ENCODE measurements at regions not wholly inside any gene's neighbourhood (a gene's known extent, or its start where the extent isn't known, plus 50 kb on each side); places are given as distances from the start of the nearest gene placed in this dataset.

GRCh38 chr14:87233266-87233665, 759.7 kb downstream of the GALC start:
- H3K4me1 ChIP-seq (ENCODE audit: control extremely low read depth in 1 of 4, control insufficient read depth in 4 of 4, insufficient read depth in 4 of 4, low read length in 3 of 4), result no peaks in the 10 kb centered on the region
- no peaks in the 10 kb centered on the region for H3K36me3 ChIP-seq (ENCODE audit: control insufficient read depth in 4 of 4, insufficient read depth in 4 of 4, low read length in 3 of 4)
- no peak overlapping the region for H3K4me3 ChIP-seq (ENCODE audit: control insufficient read depth in 1 of 7, extremely low read depth in 1 of 7, insufficient read depth in 4 of 7, low read depth in 2 of 7, low read length in 6 of 7)
- H3K27me3 ChIP-seq (replicated peaks in 2 of 5; ENCODE audit: control insufficient read depth in 4 of 5, insufficient read depth in 5 of 5, low read length in 4 of 5), result no peaks in the 10 kb centered on the region
- CTCF ChIA-PET, result no interaction called here
- no peak overlapping the region for H3K27ac ChIP-seq (ENCODE audit: insufficient read depth in 1 of 2, low read depth in 1 of 2, low read length in 2 of 2, poor library complexity in 1 of 2, severe bottlenecking in 2 of 2)
- no peaks in the 10 kb centered on the region for H3K9me3 ChIP-seq (ENCODE audit: control extremely low read depth in 1 of 5, control insufficient read depth in 4 of 5, insufficient read depth in 2 of 5, low read depth in 1 of 5, low read length in 4 of 5)
- WGBS (ENCODE audit: insufficient coverage), result 100% methylated on average over 2 of the region's 2 CpGs
- no peak for DNase-seq
- POLR2A ChIA-PET, result no interaction called here

- no CpG with 5 or more reads among the region's 3 CpGs for whole genome bisulfite sequencing (ENCODE audit: insufficient coverage)
- no peak overlapping the region for H3K27ac ChIP-seq (ENCODE audit: insufficient read depth in 1 of 2, low read depth in 1 of 2, low read length in 2 of 2, poor library complexity in 1 of 2, severe bottlenecking in 2 of 2)
- ChIA-PET CTCF (no interaction called here), POLR2A (no interaction called here)
- H3K9me3 ChIP-seq (ENCODE audit: control extremely low read depth in 1 of 5, control insufficient read depth in 4 of 5, insufficient read depth in 2 of 5, low read depth in 1 of 5, low read length in 4 of 5), result no peaks in the 10 kb centered on the region
- no peaks in the 10 kb centered on the region for H3K27me3 ChIP-seq (replicated peaks in 2 of 5; ENCODE audit: control insufficient read depth in 4 of 5, insufficient read depth in 5 of 5, low read length in 4 of 5)
- no peak overlapping the region for H3K4me3 ChIP-seq (ENCODE audit: control insufficient read depth in 1 of 7, extremely low read depth in 1 of 7, insufficient read depth in 4 of 7, low read depth in 2 of 7, low read length in 6 of 7)
- no peak for DNase-seq
- H3K4me1 ChIP-seq (ENCODE audit: control extremely low read depth in 1 of 4, control insufficient read depth in 4 of 4, insufficient read depth in 4 of 4, low read length in 3 of 4), result no peaks in the 10 kb centered on the region
- no peaks in the 10 kb centered on the region for H3K36me3 ChIP-seq (ENCODE audit: control insufficient read depth in 4 of 4, insufficient read depth in 4 of 4, low read length in 3 of 4)
Measured at GRCh38 chr14:87231336-87232026, 761.5 kb downstream of the GALC start.

GRCh38 chr14:87230726-87231125, 762.3 kb downstream of the GALC start:
- H3K27me3 ChIP-seq (replicated peaks in 2 of 5; ENCODE audit: control insufficient read depth in 4 of 5, insufficient read depth in 5 of 5, low read length in 4 of 5), result no peaks in the 10 kb centered on the region
- no peaks in the 10 kb centered on the region for H3K4me1 ChIP-seq (ENCODE audit: control extremely low read depth in 1 of 4, control insufficient read depth in 4 of 4, insufficient read depth in 4 of 4, low read length in 3 of 4)
- H3K27ac ChIP-seq (ENCODE audit: insufficient read depth in 1 of 2, low read depth in 1 of 2, low read length in 2 of 2, poor library complexity in 1 of 2, severe bottlenecking in 2 of 2), result no peak overlapping the region
- no peak for DNase-seq
- no peaks in the 10 kb centered on the region for H3K36me3 ChIP-seq (ENCODE audit: control insufficient read depth in 4 of 4, insufficient read depth in 4 of 4, low read length in 3 of 4)
- no peaks in the 10 kb centered on the region for H3K9me3 ChIP-seq (ENCODE audit: control extremely low read depth in 1 of 5, control insufficient read depth in 4 of 5, insufficient read depth in 2 of 5, low read depth in 1 of 5, low read length in 4 of 5)
- no peak overlapping the region for H3K4me3 ChIP-seq (ENCODE audit: control insufficient read depth in 1 of 7, extremely low read depth in 1 of 7, insufficient read depth in 4 of 7, low read depth in 2 of 7, low read length in 6 of 7)
- POLR2A ChIA-PET, result no interaction called here
- CTCF ChIA-PET, result no interaction called here

GRCh38 chr14:87229131-87229530, 763.9 kb downstream of the GALC start:
- POLR2A ChIA-PET, result no interaction called here
- DNase-seq, result no peak
- CTCF ChIA-PET, result no interaction called here
- no peaks in the 10 kb centered on the region for H3K9me3 ChIP-seq (ENCODE audit: control extremely low read depth in 1 of 5, control insufficient read depth in 4 of 5, insufficient read depth in 2 of 5, low read depth in 1 of 5, low read length in 4 of 5)
- H3K27ac ChIP-seq (ENCODE audit: insufficient read depth in 1 of 2, low read depth in 1 of 2, low read length in 2 of 2, poor library complexity in 1 of 2, severe bottlenecking in 2 of 2), result no peak overlapping the region
- H3K4me1 ChIP-seq (ENCODE audit: control extremely low read depth in 1 of 4, control insufficient read depth in 4 of 4, insufficient read depth in 4 of 4, low read length in 3 of 4), result no peaks in the 10 kb centered on the region
- no peak overlapping the region for H3K4me3 ChIP-seq (ENCODE audit: control insufficient read depth in 1 of 7, extremely low read depth in 1 of 7, insufficient read depth in 4 of 7, low read depth in 2 of 7, low read length in 6 of 7)
- no CpG with 5 or more reads among the region's 1 CpG for WGBS (ENCODE audit: insufficient coverage)
- no peaks in the 10 kb centered on the region for H3K36me3 ChIP-seq (ENCODE audit: control insufficient read depth in 4 of 4, insufficient read depth in 4 of 4, low read length in 3 of 4)
- H3K27me3 ChIP-seq (replicated peaks in 2 of 5; ENCODE audit: control insufficient read depth in 4 of 5, insufficient read depth in 5 of 5, low read length in 4 of 5), result no peaks in the 10 kb centered on the region

GRCh38 chr14:87217023-87217422, 776.0 kb downstream of the GALC start:
- ChIA-PET POLR2A (no interaction called here), CTCF (no interaction called here)
- peaks cover 0 to 3% (median 0%) of the 10 kb centered on the region in 5 experiments for H3K9me3 ChIP-seq (ENCODE audit: control extremely low read depth in 1 of 5, control insufficient read depth in 4 of 5, insufficient read depth in 2 of 5, low read depth in 1 of 5, low read length in 4 of 5)
- H3K27ac ChIP-seq (ENCODE audit: insufficient read depth in 1 of 2, low read depth in 1 of 2, low read length in 2 of 2, poor library complexity in 1 of 2, severe bottlenecking in 2 of 2), result no peak overlapping the region
- H3K4me3 ChIP-seq (ENCODE audit: control insufficient read depth in 1 of 7, extremely low read depth in 1 of 7, insufficient read depth in 4 of 7, low read depth in 2 of 7, low read length in 6 of 7), result no peak overlapping the region
- no peaks in the 10 kb centered on the region for H3K4me1 ChIP-seq (ENCODE audit: control extremely low read depth in 1 of 4, control insufficient read depth in 4 of 4, insufficient read depth in 4 of 4, low read length in 3 of 4)
- DNase-seq, result no peak
- H3K36me3 ChIP-seq (ENCODE audit: control insufficient read depth in 4 of 4, insufficient read depth in 4 of 4, low read length in 3 of 4), result no peaks in the 10 kb centered on the region
- no peaks in the 10 kb centered on the region for H3K27me3 ChIP-seq (replicated peaks in 2 of 5; ENCODE audit: control insufficient read depth in 4 of 5, insufficient read depth in 5 of 5, low read length in 4 of 5)
- 80% methylated on average over 1 of the region's 3 CpGs for WGBS (ENCODE audit: insufficient coverage)

GRCh38 chr14:87214558-87214957, 778.4 kb downstream of the GALC start:
- ChIA-PET POLR2A (no interaction called here), CTCF (no interaction called here)
- Histone ChIP-seq H3K27ac (ENCODE audit: insufficient read depth in 1 of 2, low read depth in 1 of 2, low read length in 2 of 2, poor library complexity in 1 of 2, severe bottlenecking in 2 of 2) (no peak overlapping the region), H3K36me3 (ENCODE audit: control insufficient read depth in 4 of 4, insufficient read depth in 4 of 4, low read length in 3 of 4) (no peaks in the 10 kb centered on the region), H3K9me3 (ENCODE audit: control extremely low read depth in 1 of 5, control insufficient read depth in 4 of 5, insufficient read depth in 2 of 5, low read depth in 1 of 5, low read length in 4 of 5) (peaks cover 0 to 4% (median 0%) of the 10 kb centered on the region in 5 experiments), H3K27me3 (replicated peaks in 2 of 5; ENCODE audit: control insufficient read depth in 4 of 5, insufficient read depth in 5 of 5, low read length in 4 of 5) (no peaks in the 10 kb centered on the region), H3K4me3 (ENCODE audit: control insufficient read depth in 1 of 7, extremely low read depth in 1 of 7, insufficient read depth in 4 of 7, low read depth in 2 of 7, low read length in 6 of 7) (no peak overlapping the region), H3K4me1 (ENCODE audit: control extremely low read depth in 1 of 4, control insufficient read depth in 4 of 4, insufficient read depth in 4 of 4, low read length in 3 of 4) (no peaks in the 10 kb centered on the region)
- 100% methylated on average over 1 of the region's 1 CpG for WGBS (ENCODE audit: insufficient coverage)
- no peak for DNase-seq

GRCh38 chr14:87207756-87208155, 785.2 kb downstream of the GALC start:
- WGBS (ENCODE audit: insufficient coverage), result 100% methylated on average over 2 of the region's 2 CpGs
- no peak overlapping the region for H3K4me3 ChIP-seq (ENCODE audit: control insufficient read depth in 1 of 7, extremely low read depth in 1 of 7, insufficient read depth in 4 of 7, low read depth in 2 of 7, low read length in 6 of 7)
- H3K27me3 ChIP-seq (replicated peaks in 2 of 5; ENCODE audit: control insufficient read depth in 4 of 5, insufficient read depth in 5 of 5, low read length in 4 of 5), result no peaks in the 10 kb centered on the region
- H3K27ac ChIP-seq (ENCODE audit: insufficient read depth in 1 of 2, low read depth in 1 of 2, low read length in 2 of 2, poor library complexity in 1 of 2, severe bottlenecking in 2 of 2), result no peak overlapping the region
- ChIA-PET CTCF (no interaction called here), POLR2A (no interaction called here)
- no peak for DNase-seq
- no peaks in the 10 kb centered on the region for H3K4me1 ChIP-seq (ENCODE audit: control extremely low read depth in 1 of 4, control insufficient read depth in 4 of 4, insufficient read depth in 4 of 4, low read length in 3 of 4)
- peaks cover 0 to 1% (median 0%) of the 10 kb centered on the region in 5 experiments for H3K9me3 ChIP-seq (ENCODE audit: control extremely low read depth in 1 of 5, control insufficient read depth in 4 of 5, insufficient read depth in 2 of 5, low read depth in 1 of 5, low read length in 4 of 5)
- no peaks in the 10 kb centered on the region for H3K36me3 ChIP-seq (ENCODE audit: control insufficient read depth in 4 of 4, insufficient read depth in 4 of 4, low read length in 3 of 4)

Measured in common myeloid progenitor, CD34-positive (primary cell).